ENCODE measurements at regions not wholly inside any gene's neighbourhood (a gene's known extent, or its start where the extent isn't known, plus 50 kb on each side); places are given as distances from the start of the nearest gene placed in this dataset.

DNA sequence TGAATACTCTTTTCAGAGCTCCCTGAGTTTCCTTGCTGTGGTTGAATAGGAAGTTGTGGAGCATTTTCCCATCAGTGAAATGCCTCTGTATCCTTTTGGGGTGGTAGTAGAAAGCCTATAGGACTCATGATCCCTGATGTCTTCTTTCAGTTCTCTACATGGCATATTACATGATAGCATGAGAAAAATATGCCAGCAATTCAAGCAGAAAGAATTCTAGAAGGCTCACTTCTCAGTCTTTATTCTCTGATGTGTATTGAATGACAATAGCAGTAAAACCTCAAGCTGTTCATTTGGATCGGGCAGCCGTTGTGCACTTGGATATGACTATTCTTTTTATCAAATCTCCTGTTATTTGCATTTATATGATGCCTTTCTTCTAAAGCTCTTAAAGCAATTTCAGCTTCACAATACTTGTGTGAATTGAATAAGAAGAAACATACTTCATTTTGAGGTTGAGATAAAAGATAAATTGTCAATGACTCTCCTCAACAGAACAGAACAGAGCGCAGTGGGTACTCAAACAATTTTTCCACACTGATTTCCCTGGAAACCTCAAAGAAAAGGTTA, 251.5 kb upstream of the FBXO33 start:
- Histone ChIP-seq H3K9ac (ENCODE audit: insufficient read length) (no peak overlapping the region), H3K27ac (no peak overlapping the region), H3K36me3 (ENCODE audit: insufficient read depth, low read length) (no peaks in the 10 kb centered on the region), H3K4me3 (no peak overlapping the region), H3K9me3 (ENCODE audit: low read depth, low read length) (no peaks in the 10 kb centered on the region)
- TF ChIP-seq EZH2 (IDR thresholded peaks at IDR 0.05) (no peak), POLR2AphosphoS5 (IDR thresholded peaks at IDR 0.05; ENCODE audit: borderline replicate concordance, low read depth, low read length) (no peak), FOXP2 (optimal IDR thresholded peaks at IDR 0.05; ENCODE audit: control extremely low read depth, extremely low read length, insufficient read depth) (no peak)
- DNase-seq (ENCODE audit: low read depth, low spot score) = no peak

DNA sequence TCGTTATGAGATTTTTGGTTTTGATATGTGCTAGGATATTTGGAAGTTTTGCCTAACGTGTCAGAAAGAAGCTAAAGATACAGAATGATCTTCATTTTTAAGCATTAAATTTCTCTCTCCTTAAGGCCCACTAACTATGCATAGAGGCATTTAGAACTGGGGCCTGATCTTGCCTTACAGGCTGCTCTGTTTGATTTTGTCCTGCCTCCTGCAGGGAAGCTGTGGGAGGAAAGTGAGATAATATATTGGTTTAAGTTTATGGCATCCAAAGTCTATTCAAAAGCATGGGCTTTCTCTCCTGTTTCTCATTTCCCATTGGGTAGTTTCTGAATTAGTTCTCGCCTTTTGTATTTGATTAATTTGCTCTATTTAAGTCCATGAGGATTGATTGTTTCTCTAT, 250.3 kb upstream of the FBXO33 start:
- Histone ChIP-seq H3K27ac (no peak overlapping the region), H3K9me3 (ENCODE audit: low read depth, low read length) (no peaks in the 10 kb centered on the region), H3K4me3 (no peak overlapping the region), H3K9ac (ENCODE audit: insufficient read length) (no peak overlapping the region), H3K36me3 (ENCODE audit: insufficient read depth, low read length) (no peaks in the 10 kb centered on the region)
- no peak for DNase-seq (ENCODE audit: low read depth, low spot score)
- no peak for TF ChIP-seq POLR2AphosphoS5 (IDR thresholded peaks at IDR 0.05; ENCODE audit: borderline replicate concordance, low read depth, low read length)
- TF ChIP-seq EZH2 (IDR thresholded peaks at IDR 0.05) = no peak
- TF ChIP-seq FOXP2 (optimal IDR thresholded peaks at IDR 0.05; ENCODE audit: control extremely low read depth, extremely low read length, insufficient read depth) = no peak

- H3K27ac ChIP-seq = no peak overlapping the region
- no peak overlapping the region for H3K9ac ChIP-seq (ENCODE audit: insufficient read length)
- no peak for DNase-seq (ENCODE audit: low read depth, low spot score)
- no peaks in the 10 kb centered on the region for H3K9me3 ChIP-seq (ENCODE audit: low read depth, low read length)
- no peaks in the 10 kb centered on the region for H3K36me3 ChIP-seq (ENCODE audit: insufficient read depth, low read length)
- TF ChIP-seq FOXP2 (optimal IDR thresholded peaks at IDR 0.05; ENCODE audit: control extremely low read depth, extremely low read length, insufficient read depth) = no peak
- no peak for TF ChIP-seq POLR2AphosphoS5 (IDR thresholded peaks at IDR 0.05; ENCODE audit: borderline replicate concordance, low read depth, low read length)
- TF ChIP-seq EZH2 (IDR thresholded peaks at IDR 0.05) = no peak
- H3K4me3 ChIP-seq = no peak overlapping the region
These were observed 249.7 kb upstream of the FBXO33 start for GRCh38 chr14:39681782-39682399.

GRCh38 chr14:39680777-39681176, 248.5 kb upstream of the FBXO33 start:
- no peak for TF ChIP-seq POLR2AphosphoS5 (IDR thresholded peaks at IDR 0.05; ENCODE audit: borderline replicate concordance, low read depth, low read length)
- TF ChIP-seq EZH2 (IDR thresholded peaks at IDR 0.05) = no peak
- TF ChIP-seq FOXP2 (optimal IDR thresholded peaks at IDR 0.05; ENCODE audit: control extremely low read depth, extremely low read length, insufficient read depth) = no peak
- no peak for DNase-seq (ENCODE audit: low read depth, low spot score)
- Histone ChIP-seq H3K4me3 (no peak overlapping the region), H3K36me3 (ENCODE audit: insufficient read depth, low read length) (no peaks in the 10 kb centered on the region), H3K27ac (no peak overlapping the region), H3K9ac (ENCODE audit: insufficient read length) (no peak overlapping the region), H3K9me3 (ENCODE audit: low read depth, low read length) (no peaks in the 10 kb centered on the region)

- no peak overlapping the region for H3K4me3 ChIP-seq
- no peaks in the 10 kb centered on the region for H3K36me3 ChIP-seq (ENCODE audit: insufficient read depth, low read length)
- no peak for DNase-seq (ENCODE audit: low read depth, low spot score)
- no peaks in the 10 kb centered on the region for H3K9me3 ChIP-seq (ENCODE audit: low read depth, low read length)
- no peak overlapping the region for H3K27ac ChIP-seq
- TF ChIP-seq EZH2 (IDR thresholded peaks at IDR 0.05) = no peak
- TF ChIP-seq POLR2AphosphoS5 (IDR thresholded peaks at IDR 0.05; ENCODE audit: borderline replicate concordance, low read depth, low read length) = no peak
- TF ChIP-seq FOXP2 (optimal IDR thresholded peaks at IDR 0.05; ENCODE audit: control extremely low read depth, extremely low read length, insufficient read depth) = no peak
- H3K9ac ChIP-seq (ENCODE audit: insufficient read length) = no peak overlapping the region
These were observed 241.5 kb upstream of the FBXO33 start for GRCh38 chr14:39673734-39674133.

DNA sequence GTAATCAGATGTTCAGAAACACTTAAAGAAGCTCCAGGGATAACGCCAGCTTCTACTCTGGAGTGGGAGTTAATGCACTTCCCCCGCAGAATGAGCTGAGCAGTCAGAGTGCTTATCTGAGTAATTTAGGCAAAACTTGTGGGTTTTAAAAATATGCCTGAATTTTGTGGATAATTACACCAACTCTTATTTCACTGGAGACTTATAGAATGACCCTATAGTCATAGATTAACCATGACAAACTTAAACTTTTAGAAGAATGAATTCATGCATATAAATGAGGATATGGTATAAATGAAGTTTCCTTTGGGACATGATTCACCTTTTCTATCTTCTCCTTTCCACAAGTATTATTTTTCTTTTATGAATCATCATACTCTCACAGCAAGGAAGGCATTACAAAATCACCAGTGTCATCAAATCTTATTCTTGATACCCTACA, 241.1 kb upstream of the FBXO33 start:
- H3K4me3 ChIP-seq = no peak overlapping the region
- no peak overlapping the region for H3K27ac ChIP-seq
- no peak overlapping the region for H3K9ac ChIP-seq (ENCODE audit: insufficient read length)
- TF ChIP-seq FOXP2 (optimal IDR thresholded peaks at IDR 0.05; ENCODE audit: control extremely low read depth, extremely low read length, insufficient read depth) (no peak), POLR2AphosphoS5 (IDR thresholded peaks at IDR 0.05; ENCODE audit: borderline replicate concordance, low read depth, low read length) (no peak), EZH2 (IDR thresholded peaks at IDR 0.05) (no peak)
- no peak for DNase-seq (ENCODE audit: low read depth, low spot score)
- H3K36me3 ChIP-seq (ENCODE audit: insufficient read depth, low read length) = no peaks in the 10 kb centered on the region
- H3K9me3 ChIP-seq (ENCODE audit: low read depth, low read length) = no peaks in the 10 kb centered on the region

GRCh38 chr14:39668449-39668848, 236.2 kb upstream of the FBXO33 start:
- H3K9me3 ChIP-seq (ENCODE audit: low read depth, low read length) = no peaks in the 10 kb centered on the region
- H3K27ac ChIP-seq = no peak overlapping the region
- DNase-seq (ENCODE audit: low read depth, low spot score) = no peak
- H3K9ac ChIP-seq (ENCODE audit: insufficient read length) = no peak overlapping the region
- no peak overlapping the region for H3K4me3 ChIP-seq
- no peaks in the 10 kb centered on the region for H3K36me3 ChIP-seq (ENCODE audit: insufficient read depth, low read length)
- TF ChIP-seq POLR2AphosphoS5 (IDR thresholded peaks at IDR 0.05; ENCODE audit: borderline replicate concordance, low read depth, low read length) = no peak
- no peak for TF ChIP-seq EZH2 (IDR thresholded peaks at IDR 0.05)
- no peak for TF ChIP-seq FOXP2 (optimal IDR thresholded peaks at IDR 0.05; ENCODE audit: control extremely low read depth, extremely low read length, insufficient read depth)

- Histone ChIP-seq H3K9me3 (ENCODE audit: low read depth, low read length) (no peaks in the 10 kb centered on the region), H3K9ac (ENCODE audit: insufficient read length) (no peak overlapping the region), H3K27ac (no peak overlapping the region), H3K36me3 (ENCODE audit: insufficient read depth, low read length) (no peaks in the 10 kb centered on the region), H3K4me3 (no peak overlapping the region)
- no peak for DNase-seq (ENCODE audit: low read depth, low spot score)
- no peak for TF ChIP-seq POLR2AphosphoS5 (IDR thresholded peaks at IDR 0.05; ENCODE audit: borderline replicate concordance, low read depth, low read length)
- no peak for TF ChIP-seq EZH2 (IDR thresholded peaks at IDR 0.05)
- no peak for TF ChIP-seq FOXP2 (optimal IDR thresholded peaks at IDR 0.05; ENCODE audit: control extremely low read depth, extremely low read length, insufficient read depth)
These were observed 234.2 kb upstream of the FBXO33 start for GRCh38 chr14:39666386-39666785.
